ENCODE measurements at regions not wholly inside any gene's neighbourhood (a gene's known extent, or its start where the extent isn't known, plus 50 kb on each side); places are given as distances from the start of the nearest gene placed in this dataset.
A peak's percentile ranks its signal among the peaks of the same experiment; 100 is the strongest.

DNA sequence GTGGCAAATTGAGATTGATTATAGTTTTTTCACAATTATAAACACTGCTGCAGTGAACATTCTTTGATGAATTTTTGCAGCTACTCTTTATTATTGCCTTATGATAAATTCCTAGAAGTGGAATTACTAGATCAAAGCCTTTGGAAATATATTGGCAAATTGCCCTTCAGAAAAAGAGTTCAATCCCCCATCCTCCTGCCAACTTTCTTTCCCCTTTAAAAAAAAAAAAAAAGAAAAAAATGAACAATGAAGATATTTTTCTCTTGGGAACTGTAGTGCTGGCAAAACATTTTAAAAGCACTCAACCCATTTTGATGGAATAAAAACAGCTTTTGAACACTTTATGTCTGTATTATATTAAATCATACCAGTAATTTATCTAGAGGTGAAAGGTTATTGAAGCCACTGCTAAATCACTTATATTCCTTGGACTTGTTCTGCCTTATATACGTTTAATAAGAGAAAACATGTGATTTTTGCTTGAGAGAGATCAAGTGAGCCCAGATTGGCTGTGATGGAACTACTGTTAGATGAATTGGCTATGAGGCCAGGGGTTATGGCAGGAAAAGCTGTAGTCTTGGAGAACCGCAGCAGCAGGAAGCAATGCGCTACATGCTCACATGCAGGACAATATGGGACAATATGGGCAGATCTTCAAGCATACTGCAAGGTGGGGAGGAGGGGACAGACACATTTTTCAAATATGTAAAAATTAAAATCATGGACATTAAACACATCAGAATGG is 212.8 kb upstream of the C2CD4B start:
- no peak for DNase-seq

DNA sequence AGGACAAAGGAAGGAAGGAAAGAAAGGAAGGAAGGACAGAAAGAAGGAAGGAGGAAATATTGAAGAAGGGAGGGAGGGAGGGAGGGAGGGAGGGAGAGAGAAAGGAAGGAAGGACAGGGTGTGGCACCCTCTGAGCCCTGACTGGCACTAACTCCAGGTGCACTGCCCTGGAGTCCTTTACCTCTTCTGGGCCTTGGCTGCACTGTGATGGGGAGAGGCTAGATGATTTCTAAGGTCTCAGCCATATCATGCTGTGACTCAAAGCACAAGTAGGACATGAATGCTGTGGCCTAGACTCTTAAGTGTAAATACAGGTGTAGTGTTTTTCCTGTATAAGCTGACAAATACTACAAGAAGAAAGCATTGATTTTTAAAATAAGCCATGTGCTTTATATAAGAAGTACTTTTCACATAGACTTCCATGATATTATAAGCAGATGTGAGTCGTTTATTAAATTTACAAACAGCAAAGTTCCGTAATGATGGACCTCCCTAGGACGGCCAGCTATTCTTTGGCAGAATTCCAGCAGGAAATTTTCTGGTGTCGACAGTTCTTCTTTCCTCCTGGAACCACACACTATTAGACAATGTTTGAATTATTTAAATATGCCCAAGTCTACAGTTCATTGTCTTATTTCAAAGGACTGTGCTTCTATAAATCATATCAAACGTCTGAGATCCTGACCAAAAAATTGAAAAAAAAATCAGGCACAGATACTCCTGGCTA is 213.8 kb upstream of the C2CD4B start:
- no peak for DNase-seq

DNA sequence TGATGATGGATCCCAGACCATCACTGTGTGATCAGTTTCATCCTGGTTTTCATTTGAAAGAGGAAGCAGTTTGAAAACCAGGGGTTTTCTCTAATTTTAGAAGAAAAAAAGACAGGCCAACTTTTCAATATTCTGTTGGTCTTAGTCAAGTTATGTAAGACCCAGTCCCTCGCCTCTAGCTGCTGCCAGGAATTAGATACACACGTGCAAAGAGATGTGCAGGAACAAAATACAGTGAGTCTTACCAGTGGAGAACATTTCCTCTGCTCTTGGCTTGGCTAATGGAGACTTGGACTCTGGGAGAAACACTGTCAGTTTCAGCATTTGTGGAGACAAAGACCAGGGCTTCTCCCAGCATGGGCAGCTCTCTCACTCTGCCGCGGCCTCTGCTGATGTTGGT is 214.9 kb upstream of the C2CD4B start:
- DNase-seq: no peak

DNA sequence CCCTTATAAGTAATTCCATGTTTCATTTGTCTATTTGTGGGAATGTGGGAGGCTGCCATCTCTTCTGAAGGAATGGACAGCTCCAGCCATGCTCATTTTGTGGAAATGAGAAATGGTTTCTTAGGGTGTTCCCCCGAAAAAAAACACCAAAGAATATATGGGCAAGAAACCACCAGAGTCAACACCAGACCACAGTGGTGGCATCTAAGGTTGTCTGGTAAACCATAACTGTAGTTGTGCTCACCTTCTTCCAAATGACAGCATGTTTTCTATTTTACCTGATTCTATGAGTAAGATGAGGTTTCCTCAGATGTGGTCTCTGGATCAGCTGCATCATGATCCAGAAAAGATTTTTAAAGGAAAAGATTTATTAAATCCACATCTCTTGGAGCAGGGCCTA is 217.0 kb upstream of the C2CD4B start:
- DNase-seq: no peak

GRCh38 chr15:62389885-62390790 is 225.1 kb upstream of the C2CD4B start, which contains the start of gene TLN2:
TLN2 (plus strand) TSS chr15:62390550.
- DNase-seq: peak; percentile 49 to 51

GRCh38 chr15:62390791-62391640 is 225.9 kb upstream of the C2CD4B start:
- DNase-seq: peak in 1 of 2 donors; percentile 14

DNA sequence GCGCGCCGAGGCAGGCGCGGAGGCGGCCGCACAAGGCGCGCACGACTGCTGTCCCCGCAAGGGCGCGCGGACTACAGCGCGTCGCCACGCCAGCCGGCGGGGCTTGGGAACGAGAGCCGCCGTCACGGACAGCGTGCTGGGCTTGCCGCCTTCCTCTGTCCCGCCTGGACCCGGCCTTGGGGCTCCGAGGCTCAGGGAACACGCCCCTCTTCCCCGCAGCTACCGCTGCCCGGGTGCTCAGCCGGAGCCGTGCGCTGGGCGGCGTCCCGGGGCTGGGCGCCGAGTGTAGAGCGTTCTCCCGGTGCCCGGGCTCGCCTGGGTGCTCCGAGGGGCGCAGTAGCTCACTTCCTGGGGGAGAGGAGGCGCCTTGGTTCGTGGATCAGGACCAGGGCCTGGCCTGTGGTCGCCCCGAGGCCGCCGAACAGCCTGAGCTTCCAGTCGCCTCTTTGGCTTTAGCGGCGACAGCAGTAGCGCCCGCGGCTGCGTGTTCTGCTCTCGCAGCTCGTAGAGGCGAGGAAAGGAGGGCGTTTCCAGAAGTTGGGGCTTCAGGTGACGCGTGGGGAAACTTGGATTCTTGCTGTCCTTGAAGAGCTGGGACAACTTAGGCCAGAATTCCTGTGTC is 226.7 kb upstream of the C2CD4B start:
- DNase-seq: peak in 1 of 2 donors; percentile 13

GRCh38 chr15:62392376-62392775 is 227.3 kb upstream of the C2CD4B start:
- peak in 1 of 2 donors; percentile 6 for DNase-seq

DNA sequence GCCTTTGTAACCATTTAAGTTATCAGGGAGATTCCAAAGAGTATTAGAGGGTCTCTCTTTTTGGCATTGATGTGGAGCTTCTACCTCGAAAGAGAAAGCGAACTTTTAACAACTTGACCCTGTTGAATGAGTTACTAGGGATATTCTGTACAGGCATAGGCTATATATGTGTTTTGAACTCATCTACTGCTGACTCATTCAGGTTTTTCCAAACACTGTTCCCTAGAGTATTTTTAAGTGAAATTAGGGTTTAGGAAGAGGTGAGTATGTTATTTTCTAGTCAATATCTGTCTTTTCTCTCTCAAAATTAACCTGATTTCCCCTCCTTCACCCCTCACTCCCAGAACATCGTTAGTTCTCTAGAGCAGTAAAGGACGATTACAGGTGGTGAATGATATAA is 228.1 kb upstream of the C2CD4B start:
- DNase-seq: no peak

DNA sequence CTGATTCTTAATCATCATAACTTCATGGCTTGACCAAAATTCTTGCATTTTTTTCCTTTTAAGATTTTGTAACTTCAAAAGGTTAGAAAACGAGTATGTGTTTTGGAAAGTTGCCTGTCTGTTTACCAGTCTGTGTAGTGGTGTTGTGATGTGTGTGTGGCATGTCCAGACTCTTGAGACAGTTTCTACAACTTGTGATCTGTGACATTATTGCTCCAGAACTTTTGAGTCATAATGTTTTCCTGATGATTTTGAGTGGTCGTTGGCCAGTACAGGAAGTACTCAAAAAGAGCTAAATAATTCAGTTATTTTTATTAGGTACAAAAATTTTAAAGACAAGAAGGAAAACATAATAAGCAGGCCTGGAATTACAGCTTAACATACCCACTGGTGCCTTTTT is 229.0 kb upstream of the C2CD4B start:
- DNase-seq: no peak

GRCh38 chr15:62400778-62401177 is 235.7 kb upstream of the C2CD4B start:
- DNase-seq: no peak

DNA sequence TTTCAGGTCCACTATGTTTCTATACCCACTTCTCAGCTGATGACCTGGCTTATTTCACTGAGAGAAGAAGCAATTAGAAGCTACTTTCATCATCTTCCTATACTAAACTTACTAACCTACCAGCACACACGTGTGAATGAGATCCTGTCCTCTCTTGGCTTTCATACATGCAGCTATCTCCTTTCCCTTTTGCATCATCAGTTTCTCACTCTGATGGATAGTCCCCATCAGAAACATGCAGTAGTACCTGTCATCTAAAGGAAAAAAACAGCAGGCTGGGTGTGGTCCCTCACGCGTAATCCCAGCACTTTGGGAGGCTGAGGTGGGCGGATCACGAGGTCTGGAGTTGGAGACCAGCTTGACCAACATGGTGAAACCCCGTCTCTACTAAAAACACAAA is 237.6 kb upstream of the C2CD4B start:
- no peak for DNase-seq

DNA sequence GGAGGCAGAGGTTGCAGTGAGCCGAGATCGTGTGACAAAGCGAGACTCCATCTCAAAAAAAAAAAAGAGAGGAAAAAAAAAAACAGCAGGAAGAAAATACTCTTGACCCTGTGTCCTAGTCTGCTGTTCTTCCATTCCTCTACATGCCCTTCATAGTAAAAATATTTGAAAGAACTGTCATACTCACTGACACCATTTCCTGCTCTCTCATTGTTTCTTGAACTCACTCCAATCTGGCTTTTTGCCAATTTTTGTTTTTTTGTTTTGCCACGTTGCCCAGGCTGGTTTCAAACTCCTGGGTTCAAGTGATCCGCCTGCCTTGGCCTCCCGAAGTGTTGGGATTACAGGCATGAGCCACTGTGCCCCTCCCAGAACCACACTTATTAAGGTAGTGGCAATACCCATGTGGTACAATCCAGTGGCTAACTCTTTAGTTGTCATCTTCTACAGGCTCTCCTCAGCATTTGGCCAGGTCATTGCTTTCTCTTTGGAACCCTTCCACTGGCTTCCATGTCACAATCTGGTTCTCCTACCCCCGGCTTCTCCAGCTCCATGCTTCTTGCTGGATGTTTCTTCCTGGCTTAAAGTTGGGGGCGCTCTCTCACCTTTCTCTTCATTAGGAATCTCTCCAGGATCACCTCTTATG is 238.2 kb upstream of the C2CD4B start:
- DNase-seq: no peak

GRCh38 chr15:62404194-62404985 is 239.3 kb upstream of the C2CD4B start:
- DNase-seq: no peak

DNA sequence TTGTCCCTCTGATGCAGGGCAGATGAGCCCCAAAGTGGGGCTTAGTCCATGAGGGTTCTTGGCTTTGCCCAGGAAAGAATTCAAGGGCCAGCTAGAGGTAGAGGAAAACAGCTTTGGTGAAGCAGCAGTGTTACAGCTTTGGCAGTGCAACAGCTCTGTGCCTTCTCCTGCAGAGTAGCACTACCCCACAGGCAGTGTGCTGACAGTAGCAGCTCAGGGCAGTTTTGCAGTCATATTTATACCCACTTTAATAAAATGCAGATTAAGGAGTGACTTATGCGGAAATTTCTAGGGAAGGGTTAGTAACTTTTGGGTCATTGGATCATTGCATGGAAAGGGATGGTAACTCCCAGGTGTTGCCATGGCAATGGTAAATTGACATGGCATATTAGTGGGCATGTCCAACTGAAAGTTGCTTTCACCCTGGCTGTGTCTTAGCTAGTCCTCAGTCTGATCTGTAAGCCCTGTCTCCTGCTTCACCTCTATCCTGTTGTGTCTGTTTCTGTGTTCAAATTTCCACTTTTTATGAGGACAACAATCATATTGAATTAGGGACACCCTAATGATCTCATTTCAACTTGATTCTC is 241.3 kb upstream of the C2CD4B start:
- no peak for DNase-seq

GRCh38 chr15:62407216-62407615 is 242.1 kb upstream of the C2CD4B start:
- no peak for DNase-seq

- DNase-seq: no peak
Measured at GRCh38 chr15:62407962-62408361, 242.9 kb upstream of the C2CD4B start.

DNA sequence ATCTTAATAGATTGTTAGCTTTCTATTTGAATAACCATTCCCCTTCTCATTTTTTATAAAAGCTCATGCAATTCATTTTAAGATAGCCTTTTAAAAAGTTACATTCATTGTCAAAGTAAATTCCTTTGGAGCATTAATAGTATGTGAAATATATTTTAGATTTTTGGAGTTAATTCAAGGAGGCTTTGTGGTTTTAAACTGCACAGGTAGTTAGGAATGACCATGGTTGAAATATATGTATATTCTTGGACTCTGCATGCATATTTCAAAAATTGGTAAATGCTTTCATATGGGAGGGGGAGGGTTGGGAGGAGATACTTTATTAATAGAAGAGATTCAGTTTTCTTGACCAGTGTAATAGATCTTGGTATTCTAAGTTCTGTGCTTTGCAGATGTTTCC is 244.4 kb upstream of the C2CD4B start:
- no peak for DNase-seq

DNA sequence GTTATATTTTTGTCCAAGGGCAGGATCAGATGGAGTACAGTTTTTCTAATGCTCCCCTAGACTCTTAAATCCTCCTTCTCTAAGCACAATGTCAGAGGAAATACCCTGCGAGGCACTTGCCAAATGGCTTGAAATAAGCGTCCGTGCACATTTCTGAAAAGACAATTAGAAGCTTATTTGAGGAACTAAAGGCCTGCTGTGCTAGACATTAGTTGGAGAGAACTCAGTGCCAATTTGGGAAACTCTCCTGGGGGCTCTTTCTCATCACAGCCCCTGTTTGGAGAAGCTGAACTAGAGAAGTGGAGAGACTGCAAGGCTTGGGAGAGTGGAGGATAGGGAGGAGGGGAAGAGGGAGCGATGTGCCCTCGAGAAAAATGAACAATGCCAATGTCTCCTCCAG is 247.6 kb upstream of the C2CD4B start:
- DNase-seq: no peak

DNA sequence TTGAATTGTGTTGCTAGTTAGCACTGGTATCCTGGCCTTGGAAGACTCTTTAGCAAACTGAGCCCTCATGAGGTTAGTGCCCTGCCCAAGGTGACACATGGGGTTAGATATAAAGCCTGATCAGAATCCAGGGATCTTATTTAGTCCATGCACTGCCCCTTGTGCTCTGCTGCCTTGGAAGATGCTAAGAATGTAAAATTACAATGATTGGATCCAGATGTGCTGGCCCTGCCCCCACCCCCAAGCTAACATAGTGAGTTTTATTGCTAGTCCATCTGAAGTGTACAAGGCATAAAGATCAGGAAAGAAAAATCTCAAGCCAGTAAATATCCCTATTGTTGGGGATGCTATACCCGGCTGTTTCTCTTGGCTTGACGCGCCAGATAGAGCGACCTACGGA is 248.1 kb upstream of the C2CD4B start:
- DNase-seq: no peak
